HEK293 (cell line): ENCODE measurements at regions not wholly inside any gene's neighbourhood (a gene's known extent, or its start where the extent isn't known, plus 50 kb on each side); places are given as distances from the start of the nearest gene placed in this dataset.

Source experiments
- BCL11A ChIP-seq: fragments of 450-650 bp; formaldehyde crosslinking; IDR thresholded peaks from 2 replicates; pipeline ENCODE4 v1.5.1; 2016; ENCODE audit warnings: low read depth, missing biosample characterization, missing genetic modification characterization
- MEIS1 ChIP-seq: sonication (generic); formaldehyde crosslinking; IDR thresholded peaks from 2 replicates; pipeline ENCODE4 v1.8.1; 2022; ENCODE audit warnings: missing genetic modification reagents, mild to moderate bottlenecking, borderline replicate concordance
- TCF7L2 ChIP-seq: IDR thresholded peaks from 2 replicates; pipeline ENCODE4 v1.6.1; 2011; ENCODE audit warnings: low read depth, mild to moderate bottlenecking, inconsistent platforms, low read length, moderate library complexity, borderline replicate concordance
- ZBTB1 ChIP-seq: fragments of 450-650 bp; formaldehyde crosslinking; IDR thresholded peaks from 2 replicates; pipeline ENCODE4 v1.5.1; 2016; ENCODE audit warnings: missing biosample characterization, missing genetic modification characterization
- ZBTB7A ChIP-seq: fragments of 450-650 bp; formaldehyde crosslinking; IDR thresholded peaks from 2 replicates; pipeline ENCODE4 v1.5.1; 2016; ENCODE audit warnings: low read depth, missing biosample characterization, missing genetic modification characterization
- ZNF175 ChIP-seq: fragments of 450-650 bp; formaldehyde crosslinking; IDR thresholded peaks from 2 replicates; pipeline ENCODE4 v1.5.1; 2016; ENCODE audit warnings: missing biosample characterization, missing genetic modification characterization
- ZNF274 ChIP-seq, 2 experiments: fragments of 200-500 bp in 1 of 2; fragments of 450-650 bp in 1 of 2; sonication (Bioruptor generic) in 1 of 2; formaldehyde crosslinking in 1 of 2; IDR thresholded peaks; 2 replicates each; pipeline versions ENCODE4 v1.5.1 to v1.6.1; 2014 to 2016; ENCODE audit warnings: borderline replicate concordance in 1 of 2, inconsistent platforms in 1 of 2, low read length in 1 of 2, missing biosample characterization in 1 of 2, missing genetic modification characterization in 1 of 2
- ZNF391 ChIP-seq: fragments of 450-650 bp; formaldehyde crosslinking; IDR thresholded peaks from 2 replicates; pipeline ENCODE4 v1.5.1; 2016; ENCODE audit warnings: low read depth, missing biosample characterization, missing genetic modification characterization, borderline replicate concordance
- TF ChIP-seq, protein P1 (sequence below): fragments of 450-650 bp; formaldehyde crosslinking; IDR thresholded peaks from 2 replicates; pipeline ENCODE4 v1.5.1; 2016; ENCODE audit warnings: missing biosample characterization, missing genetic modification characterization
- TF ChIP-seq, protein P2 (sequence below): fragments of 450-650 bp; formaldehyde crosslinking; IDR thresholded peaks from 2 replicates; pipeline ENCODE4 v1.5.1; 2016; ENCODE audit warnings: missing biosample characterization, missing genetic modification characterization
- TF ChIP-seq, protein P3 (sequence below): fragments of 450-650 bp; formaldehyde crosslinking; IDR thresholded peaks from 2 replicates; pipeline ENCODE4 v1.5.1; 2016; ENCODE audit warnings: missing biosample characterization, missing genetic modification characterization, low read depth
- TF ChIP-seq, protein P4 (sequence below): IDR thresholded peaks from 2 replicates; pipeline ENCODE4 v1.6.1; 2011; ENCODE audit warnings: mild to moderate bottlenecking, low read depth, low read length, borderline replicate concordance

DNA sequence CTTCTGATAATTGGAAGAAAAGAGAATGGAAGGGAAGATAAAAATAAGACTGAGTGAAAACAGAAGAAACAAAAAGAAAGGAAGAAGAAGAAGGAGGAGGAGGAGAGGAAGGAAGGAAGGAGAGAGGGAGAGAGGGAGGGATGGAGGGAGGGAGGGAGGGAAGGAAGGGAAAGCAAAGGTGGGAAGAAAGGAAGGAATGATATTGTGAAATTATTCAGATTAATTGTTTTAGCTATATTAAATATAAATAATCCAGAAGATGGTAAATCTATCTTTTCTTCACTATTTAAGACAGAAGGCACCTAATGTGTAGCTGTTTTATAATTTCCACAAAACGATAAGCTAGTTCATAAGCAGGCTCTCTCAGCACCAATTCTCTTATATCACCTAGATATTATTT is 191.3 kb upstream of the LRRC7 start:
- TF ChIP-seq, protein P1, sequence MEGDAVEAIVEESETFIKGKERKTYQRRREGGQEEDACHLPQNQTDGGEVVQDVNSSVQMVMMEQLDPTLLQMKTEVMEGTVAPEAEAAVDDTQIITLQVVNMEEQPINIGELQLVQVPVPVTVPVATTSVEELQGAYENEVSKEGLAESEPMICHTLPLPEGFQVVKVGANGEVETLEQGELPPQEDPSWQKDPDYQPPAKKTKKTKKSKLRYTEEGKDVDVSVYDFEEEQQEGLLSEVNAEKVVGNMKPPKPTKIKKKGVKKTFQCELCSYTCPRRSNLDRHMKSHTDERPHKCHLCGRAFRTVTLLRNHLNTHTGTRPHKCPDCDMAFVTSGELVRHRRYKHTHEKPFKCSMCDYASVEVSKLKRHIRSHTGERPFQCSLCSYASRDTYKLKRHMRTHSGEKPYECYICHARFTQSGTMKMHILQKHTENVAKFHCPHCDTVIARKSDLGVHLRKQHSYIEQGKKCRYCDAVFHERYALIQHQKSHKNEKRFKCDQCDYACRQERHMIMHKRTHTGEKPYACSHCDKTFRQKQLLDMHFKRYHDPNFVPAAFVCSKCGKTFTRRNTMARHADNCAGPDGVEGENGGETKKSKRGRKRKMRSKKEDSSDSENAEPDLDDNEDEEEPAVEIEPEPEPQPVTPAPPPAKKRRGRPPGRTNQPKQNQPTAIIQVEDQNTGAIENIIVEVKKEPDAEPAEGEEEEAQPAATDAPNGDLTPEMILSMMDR: no peak
- TF ChIP-seq ZNF175 (tag by site-specific recombination) (no peak), BCL11A (tag by site-specific recombination) (no peak), ZNF391 (tag by site-specific recombination) (no peak), ZBTB7A (tag by site-specific recombination) (no peak), ZBTB1 (no peak), MEIS1 (CRISPR knock-in tag) (no peak), TCF7L2 (no peak), ZNF274 (IDR thresholded peaks at IDR 0.05; ENCODE audit: low read length) (no peak), ZNF274 (tag by site-specific recombination; IDR thresholded peaks at IDR 0.05; ENCODE audit: borderline replicate concordance) (no peak)
- TF ChIP-seq, protein P2, sequence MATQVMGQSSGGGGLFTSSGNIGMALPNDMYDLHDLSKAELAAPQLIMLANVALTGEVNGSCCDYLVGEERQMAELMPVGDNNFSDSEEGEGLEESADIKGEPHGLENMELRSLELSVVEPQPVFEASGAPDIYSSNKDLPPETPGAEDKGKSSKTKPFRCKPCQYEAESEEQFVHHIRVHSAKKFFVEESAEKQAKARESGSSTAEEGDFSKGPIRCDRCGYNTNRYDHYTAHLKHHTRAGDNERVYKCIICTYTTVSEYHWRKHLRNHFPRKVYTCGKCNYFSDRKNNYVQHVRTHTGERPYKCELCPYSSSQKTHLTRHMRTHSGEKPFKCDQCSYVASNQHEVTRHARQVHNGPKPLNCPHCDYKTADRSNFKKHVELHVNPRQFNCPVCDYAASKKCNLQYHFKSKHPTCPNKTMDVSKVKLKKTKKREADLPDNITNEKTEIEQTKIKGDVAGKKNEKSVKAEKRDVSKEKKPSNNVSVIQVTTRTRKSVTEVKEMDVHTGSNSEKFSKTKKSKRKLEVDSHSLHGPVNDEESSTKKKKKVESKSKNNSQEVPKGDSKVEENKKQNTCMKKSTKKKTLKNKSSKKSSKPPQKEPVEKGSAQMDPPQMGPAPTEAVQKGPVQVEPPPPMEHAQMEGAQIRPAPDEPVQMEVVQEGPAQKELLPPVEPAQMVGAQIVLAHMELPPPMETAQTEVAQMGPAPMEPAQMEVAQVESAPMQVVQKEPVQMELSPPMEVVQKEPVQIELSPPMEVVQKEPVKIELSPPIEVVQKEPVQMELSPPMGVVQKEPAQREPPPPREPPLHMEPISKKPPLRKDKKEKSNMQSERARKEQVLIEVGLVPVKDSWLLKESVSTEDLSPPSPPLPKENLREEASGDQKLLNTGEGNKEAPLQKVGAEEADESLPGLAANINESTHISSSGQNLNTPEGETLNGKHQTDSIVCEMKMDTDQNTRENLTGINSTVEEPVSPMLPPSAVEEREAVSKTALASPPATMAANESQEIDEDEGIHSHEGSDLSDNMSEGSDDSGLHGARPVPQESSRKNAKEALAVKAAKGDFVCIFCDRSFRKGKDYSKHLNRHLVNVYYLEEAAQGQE: no peak
- TF ChIP-seq, protein P3, sequence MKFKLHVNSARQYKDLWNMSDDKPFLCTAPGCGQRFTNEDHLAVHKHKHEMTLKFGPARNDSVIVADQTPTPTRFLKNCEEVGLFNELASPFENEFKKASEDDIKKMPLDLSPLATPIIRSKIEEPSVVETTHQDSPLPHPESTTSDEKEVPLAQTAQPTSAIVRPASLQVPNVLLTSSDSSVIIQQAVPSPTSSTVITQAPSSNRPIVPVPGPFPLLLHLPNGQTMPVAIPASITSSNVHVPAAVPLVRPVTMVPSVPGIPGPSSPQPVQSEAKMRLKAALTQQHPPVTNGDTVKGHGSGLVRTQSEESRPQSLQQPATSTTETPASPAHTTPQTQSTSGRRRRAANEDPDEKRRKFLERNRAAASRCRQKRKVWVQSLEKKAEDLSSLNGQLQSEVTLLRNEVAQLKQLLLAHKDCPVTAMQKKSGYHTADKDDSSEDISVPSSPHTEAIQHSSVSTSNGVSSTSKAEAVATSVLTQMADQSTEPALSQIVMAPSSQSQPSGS (tag by site-specific recombination): no peak
- TF ChIP-seq, protein P4, sequence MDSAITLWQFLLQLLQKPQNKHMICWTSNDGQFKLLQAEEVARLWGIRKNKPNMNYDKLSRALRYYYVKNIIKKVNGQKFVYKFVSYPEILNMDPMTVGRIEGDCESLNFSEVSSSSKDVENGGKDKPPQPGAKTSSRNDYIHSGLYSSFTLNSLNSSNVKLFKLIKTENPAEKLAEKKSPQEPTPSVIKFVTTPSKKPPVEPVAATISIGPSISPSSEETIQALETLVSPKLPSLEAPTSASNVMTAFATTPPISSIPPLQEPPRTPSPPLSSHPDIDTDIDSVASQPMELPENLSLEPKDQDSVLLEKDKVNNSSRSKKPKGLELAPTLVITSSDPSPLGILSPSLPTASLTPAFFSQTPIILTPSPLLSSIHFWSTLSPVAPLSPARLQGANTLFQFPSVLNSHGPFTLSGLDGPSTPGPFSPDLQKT: no peak
